ENCODE measurements at regions not wholly inside any gene's neighbourhood (a gene's known extent, or its start where the extent isn't known, plus 50 kb on each side); places are given as distances from the start of the nearest gene placed in this dataset.

- Histone ChIP-seq H3K36me3 (no peaks in the 10 kb centered on the region), H3K9me3 (no peaks in the 10 kb centered on the region), H3K27me3 (no peaks in the 10 kb centered on the region), H3K27ac (peak overlapping the region in 1 of 4 donors; percentile 18), H3K4me3 (peak overlapping the region in 1 of 4 donors; percentile 23), H3K4me1 (no peaks in the 10 kb centered on the region)
- no peak for TF ChIP-seq EP300 (IDR thresholded peaks at IDR 0.05)
- TF ChIP-seq, protein P1, sequence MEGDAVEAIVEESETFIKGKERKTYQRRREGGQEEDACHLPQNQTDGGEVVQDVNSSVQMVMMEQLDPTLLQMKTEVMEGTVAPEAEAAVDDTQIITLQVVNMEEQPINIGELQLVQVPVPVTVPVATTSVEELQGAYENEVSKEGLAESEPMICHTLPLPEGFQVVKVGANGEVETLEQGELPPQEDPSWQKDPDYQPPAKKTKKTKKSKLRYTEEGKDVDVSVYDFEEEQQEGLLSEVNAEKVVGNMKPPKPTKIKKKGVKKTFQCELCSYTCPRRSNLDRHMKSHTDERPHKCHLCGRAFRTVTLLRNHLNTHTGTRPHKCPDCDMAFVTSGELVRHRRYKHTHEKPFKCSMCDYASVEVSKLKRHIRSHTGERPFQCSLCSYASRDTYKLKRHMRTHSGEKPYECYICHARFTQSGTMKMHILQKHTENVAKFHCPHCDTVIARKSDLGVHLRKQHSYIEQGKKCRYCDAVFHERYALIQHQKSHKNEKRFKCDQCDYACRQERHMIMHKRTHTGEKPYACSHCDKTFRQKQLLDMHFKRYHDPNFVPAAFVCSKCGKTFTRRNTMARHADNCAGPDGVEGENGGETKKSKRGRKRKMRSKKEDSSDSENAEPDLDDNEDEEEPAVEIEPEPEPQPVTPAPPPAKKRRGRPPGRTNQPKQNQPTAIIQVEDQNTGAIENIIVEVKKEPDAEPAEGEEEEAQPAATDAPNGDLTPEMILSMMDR (IDR thresholded peaks at IDR 0.05): no peak
- no peak for TF ChIP-seq POLR2A (IDR thresholded peaks at IDR 0.05)
- DNase-seq (ENCODE audit: low spot score in 2 of 2): no peak
- 39 to 55% methylated on average over 2 of the region's 2 CpGs for WGBS, 2 donors
Observed at GRCh38 chr7:120033114-120033513, 239.9 kb upstream of the KCND2 start.

DNA sequence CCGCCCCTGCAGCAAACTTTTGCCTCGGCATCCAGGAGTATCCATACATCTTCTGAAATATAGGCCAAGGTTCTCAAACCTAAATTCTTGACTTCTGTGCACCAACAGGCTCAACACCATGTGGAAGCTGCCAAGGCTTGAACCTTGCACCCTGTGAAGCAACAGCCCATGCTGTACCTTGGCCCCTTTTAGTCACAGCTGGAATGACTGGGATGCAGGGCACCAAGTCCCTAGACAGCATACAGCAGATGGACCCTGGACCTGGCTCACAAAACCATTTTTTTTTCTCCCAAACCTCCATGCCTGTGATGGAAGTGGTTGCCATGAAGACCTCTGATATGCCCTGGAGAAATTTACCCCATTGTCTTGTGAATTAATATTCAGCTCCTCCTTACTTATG lies 233.8 kb upstream of the KCND2 start:
- H3K4me3 ChIP-seq: no peak overlapping the region
- TF ChIP-seq, protein P1 (IDR thresholded peaks at IDR 0.05): no peak
- no peak for TF ChIP-seq EP300 (IDR thresholded peaks at IDR 0.05)
- TF ChIP-seq POLR2A (IDR thresholded peaks at IDR 0.05): no peak
- H3K4me1 ChIP-seq: no peaks in the 10 kb centered on the region
- 86 to 97% methylated on average over 2 of the region's 2 CpGs for WGBS, 2 donors
- H3K9me3 ChIP-seq: peaks cover 0 to 6% (median 0%) of the 10 kb centered on the region in 4 donors
- H3K36me3 ChIP-seq: no peaks in the 10 kb centered on the region
- no peak for DNase-seq (ENCODE audit: low spot score in 2 of 2)
- no peak overlapping the region for H3K27ac ChIP-seq
- H3K27me3 ChIP-seq: no peaks in the 10 kb centered on the region

DNA sequence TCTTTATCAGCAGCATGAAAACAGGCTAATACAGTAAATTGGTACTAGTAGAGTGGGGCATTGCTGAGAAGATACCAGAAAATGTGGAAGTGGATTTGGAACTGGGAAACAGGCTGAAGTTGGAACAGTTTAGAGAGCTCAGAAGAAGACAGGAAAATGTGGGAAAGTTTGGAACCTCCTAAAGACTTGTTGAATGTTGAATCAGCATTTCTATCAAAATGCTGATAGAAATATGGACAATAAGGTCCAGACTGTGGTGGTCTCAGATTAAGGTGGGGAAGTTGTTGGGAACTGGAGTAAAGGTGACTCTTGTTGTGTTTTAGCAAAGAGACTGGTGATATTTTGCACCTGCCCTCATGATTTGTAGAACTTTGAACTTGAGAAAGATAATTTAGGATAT lies 231.2 kb upstream of the KCND2 start:
- no peak for DNase-seq (ENCODE audit: low spot score in 2 of 2)
- no peaks in the 10 kb centered on the region for H3K27me3 ChIP-seq
- no peaks in the 10 kb centered on the region for H3K4me1 ChIP-seq
- TF ChIP-seq, protein P1 (IDR thresholded peaks at IDR 0.05): no peak
- no peak for TF ChIP-seq POLR2A (IDR thresholded peaks at IDR 0.05)
- no peak for TF ChIP-seq EP300 (IDR thresholded peaks at IDR 0.05)
- H3K9me3 ChIP-seq: peaks cover 0 to 6% (median 0%) of the 10 kb centered on the region in 4 donors
- H3K4me3 ChIP-seq: no peak overlapping the region
- H3K27ac ChIP-seq: no peak overlapping the region
- no peaks in the 10 kb centered on the region for H3K36me3 ChIP-seq

GRCh38 chr7:120043250-120043649 lies 229.7 kb upstream of the KCND2 start:
- no peaks in the 10 kb centered on the region for H3K4me1 ChIP-seq
- H3K4me3 ChIP-seq: no peak overlapping the region
- DNase-seq (ENCODE audit: low spot score in 2 of 2): no peak
- no peaks in the 10 kb centered on the region for H3K27me3 ChIP-seq
- H3K9me3 ChIP-seq: peaks cover 0 to 6% (median 0%) of the 10 kb centered on the region in 4 donors
- TF ChIP-seq, protein P1 (IDR thresholded peaks at IDR 0.05): no peak
- TF ChIP-seq POLR2A (IDR thresholded peaks at IDR 0.05): no peak
- TF ChIP-seq EP300 (IDR thresholded peaks at IDR 0.05): no peak
- no peak overlapping the region for H3K27ac ChIP-seq
- no peaks in the 10 kb centered on the region for H3K36me3 ChIP-seq
- 32 to 57% methylated on average over 2 of the region's 2 CpGs for WGBS, 2 donors

DNA sequence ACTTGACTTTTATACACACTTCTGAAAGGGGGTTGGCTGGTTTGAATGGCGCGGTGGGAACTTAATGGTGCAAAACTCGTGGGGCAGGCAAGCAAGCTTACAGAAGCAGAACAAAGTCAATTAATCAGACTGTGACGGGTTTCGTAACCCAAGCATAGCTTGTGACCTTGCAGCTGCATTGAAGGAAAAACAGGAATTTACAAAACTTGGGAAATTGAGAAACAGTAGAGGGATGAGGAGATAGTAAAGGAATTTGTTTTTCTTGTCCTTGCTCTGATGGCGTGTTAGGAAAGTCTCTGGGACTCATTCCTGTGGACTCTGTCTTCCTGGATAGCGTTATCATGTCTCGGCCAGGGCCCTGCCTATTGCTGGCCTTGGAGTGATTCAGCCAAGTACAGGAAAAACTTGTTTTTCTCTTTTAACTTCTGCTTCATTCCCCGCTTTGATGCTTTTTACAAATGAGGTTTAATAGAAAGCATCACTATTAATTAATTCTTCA lies 220.0 kb upstream of the KCND2 start:
- H3K27me3 ChIP-seq: no peaks in the 10 kb centered on the region
- H3K27ac ChIP-seq: peak overlapping the region in 2 of 4 donors; percentile 23 to 70
- H3K36me3 ChIP-seq: no peaks in the 10 kb centered on the region
- WGBS, 2 donors: 69 to 70% methylated on average over 9 of the region's 9 CpGs
- TF ChIP-seq EP300 (IDR thresholded peaks at IDR 0.05) (peak in 1 of 2 donors; percentile 59), POLR2A (IDR thresholded peaks at IDR 0.05) (no peak)
- TF ChIP-seq, protein P1 (IDR thresholded peaks at IDR 0.05): no peak
- peak in 1 of 2 donors; percentile 57 for DNase-seq (ENCODE audit: low spot score in 2 of 2)
- H3K4me3 ChIP-seq: no peak overlapping the region
- H3K9me3 ChIP-seq: no peaks in the 10 kb centered on the region
- H3K4me1 ChIP-seq: no peaks in the 10 kb centered on the region

Measured in tibial nerve (tissue), 4 donors.